HG03521 (cell line): ENCODE measurements at regions not wholly inside any gene's neighbourhood (a gene's known extent, or its start where the extent isn't known, plus 50 kb on each side); places are given as distances from the start of the nearest gene placed in this dataset.
A peak's percentile ranks its signal among the peaks of the same experiment; 100 is the strongest.

Experiments
- ATAC-seq: cut with Tn5 transposase; IDR thresholded peaks from one replicate; pipeline ENCODE4 v1.9.1; 2021; ENCODE audit warnings: mild to moderate bottlenecking, moderate library complexity; ENCODE audit not compliant: unreplicated experiment

DNA sequence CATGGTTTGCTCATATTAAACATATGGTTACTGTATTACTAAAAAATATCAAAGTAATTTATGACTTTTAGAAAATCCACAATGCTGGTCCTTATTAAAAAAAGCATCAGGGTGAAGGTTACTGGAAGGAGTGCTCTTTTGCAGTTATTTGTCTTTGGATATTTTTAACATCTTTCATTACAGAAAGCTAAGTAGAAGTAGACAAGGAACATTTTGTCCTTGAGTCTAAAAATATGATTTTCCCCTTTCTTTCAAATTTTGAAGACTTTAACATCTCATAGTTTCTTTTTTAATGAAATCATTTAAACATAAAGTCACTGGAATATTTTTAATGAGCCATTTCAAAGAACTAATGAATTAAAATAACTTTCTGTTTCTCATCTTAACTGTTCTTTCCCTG is 110.1 kb upstream of the TNS3 start:
- ATAC-seq, result no peak

DNA sequence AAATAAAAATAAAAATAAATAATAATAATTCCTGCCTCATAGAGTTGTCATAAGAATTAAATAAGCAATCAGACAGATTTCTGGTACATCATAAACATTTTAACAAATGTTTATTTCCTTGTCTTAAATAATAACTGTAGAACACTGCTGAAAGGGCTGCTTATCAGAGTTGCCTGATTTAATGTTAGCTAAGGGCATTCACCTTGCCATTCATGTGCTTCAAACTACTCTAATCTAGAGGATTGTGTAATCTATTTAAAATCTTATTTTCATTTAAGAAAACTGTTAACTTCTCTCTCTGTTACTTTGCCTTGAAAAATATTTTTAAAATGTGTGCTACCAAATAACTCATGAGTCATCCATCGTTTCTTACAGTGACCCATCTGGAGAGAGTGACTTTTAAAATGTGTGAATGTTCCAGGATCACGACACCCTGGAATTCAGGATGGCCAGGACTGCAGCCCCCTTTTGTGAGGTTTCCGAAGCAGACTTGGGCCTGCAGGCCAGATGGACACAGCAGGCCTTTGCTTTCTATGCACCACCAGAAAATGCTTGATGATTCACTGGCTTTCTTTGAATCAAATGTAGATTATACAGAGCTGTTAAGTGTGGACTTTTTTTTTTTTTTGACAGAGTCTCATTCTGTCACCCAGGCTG is 109.1 kb upstream of the TNS3 start:
- ATAC-seq, result no peak

DNA sequence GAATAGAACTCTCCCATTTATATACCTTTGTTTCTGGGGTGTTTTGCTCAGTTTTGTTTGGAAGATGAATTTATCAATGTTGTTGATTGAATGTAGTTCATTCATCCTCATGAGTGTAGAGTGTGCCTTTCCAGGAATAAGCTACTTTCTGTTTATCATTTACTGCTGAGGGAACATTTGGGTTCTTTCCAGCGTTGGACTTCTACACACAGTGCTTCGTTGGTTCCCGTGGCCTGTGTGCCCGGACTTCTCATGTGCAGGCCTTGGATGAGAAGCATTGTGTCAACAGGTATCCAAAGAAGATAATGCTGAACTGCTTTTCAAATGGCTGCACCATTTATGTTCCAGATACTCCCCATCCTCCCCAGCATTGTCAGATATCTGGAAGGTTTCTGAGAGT is 107.6 kb upstream of the TNS3 start:
- ATAC-seq, result no peak

DNA sequence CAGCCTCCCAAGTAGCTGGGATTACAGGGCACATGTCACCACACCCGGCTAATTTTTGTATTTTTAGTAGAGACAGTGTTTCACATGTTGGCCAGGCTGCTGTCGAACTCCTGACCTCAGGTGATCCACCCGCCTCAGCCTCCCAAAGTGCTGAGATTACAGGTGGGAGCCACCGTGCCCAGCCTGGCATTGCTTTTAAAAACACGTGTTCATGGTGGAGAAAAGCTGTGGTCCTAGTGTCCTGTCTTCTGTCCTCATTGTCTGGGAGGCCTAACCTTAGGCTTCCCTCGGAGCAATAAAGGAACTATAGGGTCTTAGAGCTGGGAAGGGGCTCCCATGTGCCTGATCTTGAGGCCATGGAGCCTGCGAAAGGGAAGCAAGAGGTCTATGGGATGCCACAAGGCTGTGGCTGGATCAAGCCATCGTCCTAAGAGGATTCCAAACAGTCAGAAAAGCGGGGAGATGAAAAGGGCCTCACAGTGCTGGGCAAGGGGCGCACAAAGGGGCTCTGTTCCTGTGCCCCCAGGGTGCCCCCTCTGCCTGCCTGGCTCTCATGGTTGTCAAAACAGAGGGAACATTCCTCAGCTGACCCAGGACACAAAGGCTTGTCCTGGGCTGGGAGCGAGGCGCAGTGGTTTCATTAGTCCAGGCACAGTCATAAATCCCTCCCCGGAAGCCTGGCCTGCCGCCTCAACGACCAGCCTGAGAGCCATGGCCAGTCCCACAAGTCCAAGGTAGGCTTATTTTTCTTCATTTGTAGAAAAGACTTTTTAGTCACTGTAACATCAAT is 106.6 kb upstream of the TNS3 start:
- no peak for ATAC-seq

DNA sequence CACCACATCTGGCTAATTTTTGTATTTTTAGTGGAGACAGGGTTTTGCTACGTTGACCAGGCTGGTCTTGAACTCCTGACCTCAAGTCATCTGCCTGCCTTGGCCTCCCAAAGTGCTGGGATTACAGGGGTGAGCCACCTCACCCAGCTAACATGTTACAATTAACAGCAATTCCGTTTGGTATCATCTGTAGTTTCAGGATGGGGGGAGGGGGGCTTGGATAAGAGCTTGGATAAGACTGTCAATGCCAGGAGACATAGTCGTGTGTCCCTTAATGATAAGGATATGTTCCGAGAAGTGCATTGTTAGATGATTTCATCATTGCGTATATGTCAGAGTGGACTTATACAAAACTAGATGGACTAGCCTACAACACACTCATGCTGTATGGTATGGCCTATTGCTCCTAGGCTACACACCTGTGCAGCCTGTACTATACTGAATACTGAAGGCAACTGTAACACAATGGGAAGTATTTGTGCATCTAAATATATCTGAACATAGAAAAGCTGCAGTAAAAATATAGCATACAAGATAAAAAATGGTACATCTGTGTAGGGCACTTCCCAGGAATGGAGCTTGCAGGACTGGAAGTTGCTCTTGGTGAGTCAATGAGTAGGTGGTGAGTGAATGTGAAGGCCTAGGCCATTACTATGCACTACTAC is 103.9 kb upstream of the TNS3 start:
- no peak for ATAC-seq

DNA sequence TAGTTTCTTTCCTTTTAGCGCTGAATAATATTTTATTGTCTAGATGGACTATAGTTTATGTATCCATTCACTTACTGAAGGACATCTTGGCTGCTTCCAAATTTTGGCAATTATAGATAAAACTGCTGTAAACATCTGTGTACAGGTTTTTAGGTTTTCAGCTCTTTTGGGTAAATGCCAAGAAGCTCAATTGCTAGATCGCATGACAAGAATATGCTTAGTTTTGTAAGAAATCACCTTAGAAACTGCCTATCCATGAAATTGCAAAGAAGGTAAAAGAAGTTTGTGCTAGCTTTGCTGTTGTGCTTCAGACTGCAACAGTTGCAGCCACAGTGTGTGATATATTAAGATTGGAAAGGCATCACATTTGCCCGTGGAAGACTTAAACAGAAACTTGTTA is 103.2 kb upstream of the TNS3 start:
- no peak for ATAC-seq

DNA sequence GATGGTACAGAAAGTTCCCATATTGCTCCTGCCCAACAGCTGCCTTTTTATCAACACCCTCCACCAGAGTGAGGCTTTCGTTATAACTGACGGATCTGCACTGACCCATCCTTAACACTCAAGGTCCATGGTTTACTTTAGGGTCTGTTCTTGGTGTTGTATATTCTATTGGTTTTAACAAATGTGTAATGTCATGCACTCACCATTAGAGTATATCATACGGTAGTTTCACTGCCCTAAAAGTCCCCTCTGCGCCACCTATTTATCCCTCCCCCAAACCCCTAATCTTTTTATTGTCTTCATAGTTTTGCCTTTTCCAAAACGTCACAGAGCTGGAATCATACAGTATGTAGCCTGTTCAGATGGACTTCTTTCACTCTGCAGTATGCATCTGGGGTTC is 102.8 kb upstream of the TNS3 start:
- no peak for ATAC-seq

DNA sequence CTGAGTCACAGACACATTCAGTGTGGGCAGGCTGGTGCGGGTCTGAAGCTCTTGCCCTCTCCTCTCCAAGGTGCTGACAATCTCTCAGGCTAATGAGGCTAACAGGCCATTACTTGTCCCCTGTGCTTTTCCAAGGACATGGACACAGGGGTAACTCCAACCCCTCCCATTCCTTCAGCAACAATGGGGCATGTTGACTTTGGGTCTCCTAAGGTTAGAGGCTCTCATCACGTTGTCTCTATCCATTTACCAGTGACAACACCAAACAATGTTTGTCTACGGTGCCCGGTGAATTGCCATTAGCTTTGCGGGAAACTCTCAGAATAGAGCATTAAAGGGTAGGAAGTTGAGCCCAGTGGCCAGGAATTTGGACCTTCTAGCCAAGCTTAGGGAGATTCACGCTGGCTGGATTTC is 101.6 kb upstream of the TNS3 start:
- ATAC-seq, result no peak

DNA sequence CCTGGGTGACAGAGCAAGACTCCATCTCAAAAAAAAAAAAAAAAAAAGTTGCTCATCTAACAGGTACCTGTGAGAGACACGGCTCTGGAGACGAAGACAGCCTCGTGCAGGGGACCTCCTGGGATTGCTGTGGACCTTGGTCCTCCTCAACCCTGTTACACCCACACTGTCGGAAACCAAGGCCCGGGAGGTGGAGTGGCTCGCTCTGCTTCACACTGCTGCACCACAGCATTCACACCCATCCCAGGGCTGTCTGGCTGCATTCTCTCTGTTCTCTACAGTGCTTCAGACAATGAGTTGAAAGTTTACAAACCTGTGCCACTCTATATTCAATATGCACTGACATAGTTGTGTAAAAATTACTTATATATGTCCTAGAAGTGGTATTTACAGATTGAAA is 101.0 kb upstream of the TNS3 start:
- ATAC-seq, result no peak

DNA sequence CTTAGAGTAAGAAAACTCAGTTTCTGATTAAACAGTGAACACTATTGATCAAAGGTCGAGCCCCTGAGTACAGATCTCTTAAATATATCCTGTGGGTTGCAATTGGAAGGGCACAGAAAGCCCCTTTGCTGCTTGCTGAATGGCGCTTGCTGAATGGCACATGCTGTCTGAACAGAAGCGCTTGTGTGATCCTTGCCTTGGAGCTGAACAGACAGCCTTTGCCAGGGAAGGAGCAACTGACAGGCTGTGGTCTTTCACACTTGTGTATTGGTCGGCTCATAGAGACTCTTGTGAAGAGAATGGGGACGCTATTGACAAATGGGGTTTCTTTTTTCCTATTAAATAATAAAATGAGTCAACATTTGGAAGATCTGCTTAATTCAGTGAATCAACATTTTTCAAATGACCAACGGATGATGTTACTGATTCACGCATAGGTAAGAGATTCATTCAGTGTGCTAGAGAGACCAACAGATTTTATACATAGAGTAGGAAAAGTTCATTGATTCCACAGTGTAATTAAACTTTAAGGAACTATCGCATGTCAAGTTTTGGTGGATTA is 99.4 kb upstream of the TNS3 start:
- ATAC-seq, result no peak

DNA sequence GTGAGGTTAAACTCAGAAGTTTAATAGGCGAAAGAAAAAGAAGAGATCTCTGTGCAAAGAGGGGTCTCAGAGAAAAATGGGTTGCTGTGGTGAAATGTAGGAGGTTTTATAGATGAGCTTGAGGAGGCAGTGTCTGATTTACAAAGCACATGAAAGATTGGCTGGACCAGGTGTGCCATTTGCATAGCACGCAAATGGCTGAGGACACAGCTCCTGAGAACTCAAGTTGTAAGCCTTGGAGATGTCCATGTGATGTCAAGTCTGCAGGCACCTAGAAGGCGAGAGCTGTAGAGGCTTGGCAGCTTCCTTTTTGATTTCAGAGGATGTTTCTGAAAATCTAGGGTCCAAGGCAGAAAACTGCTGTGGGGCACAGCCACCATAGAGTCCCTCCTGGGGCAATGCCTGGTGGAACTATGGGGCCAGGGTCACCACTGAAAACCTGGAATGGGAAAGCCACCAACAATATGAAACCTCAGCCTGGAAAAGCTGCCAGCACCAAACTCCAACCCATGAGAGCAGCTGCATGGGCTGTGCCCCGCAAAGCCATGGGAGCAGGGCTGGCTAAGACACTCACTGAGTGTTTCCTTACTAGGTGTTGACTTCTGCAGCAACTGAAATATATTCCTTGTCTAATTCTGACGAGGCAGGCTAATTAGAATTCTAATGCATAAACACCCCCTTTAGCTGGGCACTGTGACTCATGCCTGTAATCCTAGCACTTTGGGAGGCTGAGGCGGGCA is 96.9 kb upstream of the TNS3 start:
- no peak for ATAC-seq

DNA sequence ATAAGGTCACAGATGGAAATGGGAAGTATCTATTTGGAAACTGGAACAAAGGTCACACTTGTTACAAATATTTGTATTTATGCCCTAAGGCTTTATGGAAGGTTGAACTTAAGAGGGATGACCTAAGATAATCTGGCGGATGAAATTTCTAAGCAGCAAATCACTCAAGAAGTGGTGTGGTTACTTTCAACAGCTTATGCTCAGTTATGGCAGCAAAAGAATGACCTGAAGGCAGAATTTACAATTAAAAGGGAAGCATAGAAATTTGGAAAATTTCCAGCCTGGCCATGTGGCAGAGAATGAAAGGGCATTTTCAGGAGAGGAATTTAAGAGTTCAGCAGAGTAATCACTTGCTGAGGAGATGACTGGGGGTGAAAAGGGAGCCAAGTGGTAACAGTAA is 95.8 kb upstream of the TNS3 start:
- ATAC-seq, result no peak

DNA sequence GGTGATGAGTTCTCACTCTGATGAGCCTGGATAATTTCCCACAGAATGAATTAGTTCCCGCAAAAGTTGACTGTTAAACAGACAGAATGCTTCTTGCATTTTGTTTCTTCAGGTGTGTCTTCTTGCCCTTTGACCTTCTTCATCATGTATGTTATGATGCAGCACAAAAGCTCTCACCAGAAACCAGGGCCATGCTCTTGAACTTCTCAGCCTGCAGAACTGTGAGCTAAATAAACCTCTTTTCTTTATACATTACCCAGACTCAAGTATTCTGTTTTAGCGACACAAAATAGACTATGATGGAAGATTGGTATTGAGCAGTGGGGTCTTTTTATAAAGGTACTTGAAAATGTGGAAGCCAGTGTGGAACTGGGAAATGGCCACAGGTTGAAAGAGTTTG is 95.2 kb upstream of the TNS3 start:
- no peak for ATAC-seq

DNA sequence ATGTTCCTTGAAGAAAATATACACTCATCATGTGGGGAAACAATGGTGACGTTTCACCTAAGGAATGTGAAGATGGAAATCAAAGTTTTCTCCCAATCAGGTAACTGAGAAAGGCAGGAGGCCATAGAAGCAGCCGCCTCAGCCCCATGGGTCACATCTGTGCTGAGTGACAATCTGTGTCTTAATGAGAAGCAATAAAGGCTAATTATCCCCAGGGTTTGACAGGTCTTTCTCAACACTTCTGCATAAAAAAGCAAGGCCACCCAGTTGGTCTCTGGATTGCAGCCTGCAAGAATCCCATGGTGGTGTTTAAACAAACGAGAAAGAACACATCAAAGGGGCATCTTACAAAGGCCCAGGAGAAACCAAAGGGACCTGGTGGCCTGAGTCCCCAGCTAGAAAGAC is 91.1 kb upstream of the TNS3 start:
- no peak for ATAC-seq

DNA sequence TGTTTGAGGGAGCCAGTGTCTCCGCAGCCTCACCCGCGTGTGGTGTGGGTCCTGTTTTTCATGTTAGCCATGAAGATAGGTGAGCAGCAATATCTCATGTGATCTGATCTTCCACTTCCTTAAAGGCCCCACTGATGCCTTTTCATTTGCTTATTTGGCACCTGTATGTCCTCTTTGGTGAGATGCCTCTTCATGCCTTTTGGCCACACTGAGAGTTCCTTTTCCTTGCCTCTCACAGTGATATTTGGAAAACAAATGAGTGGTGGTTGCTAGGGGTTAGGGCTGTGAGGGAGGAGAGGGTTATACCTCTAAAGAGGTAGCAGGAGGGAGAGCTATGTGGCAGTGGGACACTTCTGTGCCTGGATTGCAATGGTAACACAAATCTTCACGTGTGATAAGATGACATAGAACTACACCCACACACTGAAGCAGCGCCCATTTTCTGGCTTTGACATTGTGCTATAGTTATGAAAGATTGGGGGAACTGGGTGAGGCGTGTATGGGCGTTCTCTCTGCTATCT is 90.4 kb upstream of the TNS3 start:
- ATAC-seq, result no peak

DNA sequence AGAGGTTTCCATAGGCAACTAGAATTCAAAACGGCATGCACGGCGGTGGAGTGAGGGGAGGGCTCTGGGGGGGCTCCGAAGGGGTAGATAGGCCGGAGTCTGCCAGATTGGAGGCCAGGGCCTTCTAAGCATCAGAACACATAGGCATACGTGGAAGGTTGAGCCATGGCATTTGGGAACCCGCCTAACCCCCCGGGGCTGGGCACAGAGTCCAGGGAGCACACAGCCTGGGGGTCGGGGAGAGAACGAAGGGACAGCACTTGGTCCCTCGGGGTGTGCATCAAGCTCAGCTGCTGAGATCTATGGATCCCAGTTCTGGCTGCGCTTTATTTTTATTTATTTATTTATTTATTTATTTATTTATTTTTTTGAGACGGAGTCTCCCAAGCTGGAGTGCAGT is 89.4 kb upstream of the TNS3 start:
- no peak for ATAC-seq

DNA sequence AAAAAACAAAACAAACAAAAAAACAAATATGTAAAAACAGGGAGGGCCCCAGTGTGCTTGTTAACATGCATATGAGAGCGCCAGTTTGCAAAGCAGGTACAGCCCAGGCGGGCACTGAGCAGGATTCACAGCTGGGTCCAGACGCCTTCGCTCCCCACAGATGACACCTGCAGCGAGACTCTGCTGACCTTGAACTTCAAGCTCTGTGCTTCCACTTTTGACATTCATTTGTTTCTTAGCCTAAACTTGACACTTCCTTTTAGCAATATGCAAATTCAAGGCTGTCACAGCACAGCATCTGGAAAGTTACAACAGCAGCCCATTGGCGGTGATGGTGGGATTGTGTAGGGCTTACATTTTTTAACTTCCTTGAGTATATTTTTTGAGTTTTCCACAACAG is 88.8 kb upstream of the TNS3 start:
- peak; percentile 75 for ATAC-seq

DNA sequence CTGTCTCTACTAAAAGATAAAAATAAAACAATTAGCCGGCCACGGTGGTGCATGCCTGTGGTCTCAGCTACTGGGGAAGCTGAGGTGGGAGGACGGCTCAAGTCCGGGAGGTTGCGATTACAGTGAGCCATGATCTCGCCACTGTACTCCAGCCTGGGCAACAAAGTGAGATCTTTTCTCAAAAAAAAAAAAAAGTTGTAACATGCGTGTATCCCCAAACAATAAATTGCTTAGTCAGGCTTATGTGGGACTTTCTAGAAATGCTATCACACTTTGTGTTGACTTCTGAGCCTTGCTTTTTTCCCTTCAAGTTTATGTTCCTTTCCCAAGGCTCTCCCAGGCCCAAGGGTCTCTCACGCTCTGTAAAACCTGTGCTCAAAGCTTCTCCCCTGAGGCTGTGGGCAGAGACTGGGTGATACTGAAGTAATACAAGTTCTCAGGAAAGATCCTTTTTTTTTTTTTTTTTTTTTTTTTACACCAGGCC is 88.0 kb upstream of the TNS3 start:
- no peak for ATAC-seq

DNA sequence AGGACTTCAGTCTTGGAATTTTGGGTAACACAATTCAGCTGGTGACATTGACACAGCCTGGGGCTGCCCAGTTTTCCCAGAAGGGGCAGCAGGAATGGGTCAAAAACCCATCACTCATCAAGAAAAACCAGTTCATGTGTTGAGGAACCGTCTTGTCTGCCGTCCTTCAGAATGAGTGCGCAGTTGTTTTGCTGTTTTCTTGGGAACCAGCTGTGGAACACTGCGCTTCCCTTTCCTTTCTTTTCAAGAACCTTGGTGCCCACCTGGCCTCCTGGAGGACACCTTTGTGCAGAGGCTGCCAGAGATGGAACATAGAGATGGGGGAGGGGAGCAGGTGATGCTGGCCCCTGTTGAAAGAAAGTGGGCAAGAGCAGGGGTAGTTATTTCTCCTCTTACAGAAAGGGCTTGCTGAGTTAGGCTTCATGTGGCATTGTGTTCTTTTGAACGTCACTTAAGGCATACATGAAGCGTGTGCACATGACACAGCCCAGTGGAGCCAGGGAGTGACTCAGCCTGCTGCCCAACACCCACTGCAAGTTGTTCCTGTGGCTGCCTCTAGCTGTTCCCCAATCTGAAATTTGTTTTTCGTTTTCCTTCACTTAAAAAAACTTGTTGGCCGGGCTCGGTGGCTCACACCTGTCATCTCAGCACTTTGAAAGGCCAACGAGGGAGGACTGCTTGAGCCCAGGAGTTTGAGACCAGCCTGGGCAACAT is 87.4 kb upstream of the TNS3 start:
- ATAC-seq, result peak; percentile 77

DNA sequence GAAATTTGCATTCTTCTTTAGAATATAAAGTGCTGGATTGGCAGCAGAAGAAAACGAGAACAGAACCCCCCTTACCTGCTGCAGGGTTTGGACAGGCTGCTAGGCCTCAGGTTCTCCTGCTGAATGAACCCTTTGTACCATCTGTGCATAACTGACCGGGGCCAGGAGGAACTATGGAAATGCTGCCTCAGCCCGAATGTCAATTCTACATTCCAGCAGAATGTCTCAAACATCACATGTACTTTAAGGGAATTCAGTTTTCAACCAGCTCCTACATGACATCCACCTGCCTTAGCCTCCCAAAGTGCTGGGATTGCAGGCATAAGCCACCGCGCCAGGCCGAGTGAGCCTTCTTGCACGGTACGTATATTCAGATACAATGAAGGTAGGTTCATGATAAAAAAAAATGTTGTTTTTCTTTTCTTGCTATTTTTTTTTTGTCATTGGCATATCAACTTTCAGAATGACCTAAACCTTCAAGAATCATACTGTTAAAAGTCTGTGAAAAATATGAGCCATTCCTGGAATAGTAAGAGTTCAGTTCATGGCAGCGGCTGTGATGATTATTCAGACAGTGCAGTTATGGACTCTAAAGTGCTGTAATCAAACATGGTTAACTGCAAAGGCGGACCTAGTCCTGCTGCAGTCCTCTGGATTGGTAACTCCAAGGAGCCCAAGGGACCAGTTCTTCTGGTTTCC is 84.4 kb upstream of the TNS3 start:
- ATAC-seq, result no peak
